ENCODE measurements at regions not wholly inside any gene's neighbourhood (a gene's known extent, or its start where the extent isn't known, plus 50 kb on each side); places are given as distances from the start of the nearest gene placed in this dataset.

- H3K27me3 ChIP-seq (replicated peaks in 1 of 4; ENCODE audit: control insufficient read depth in 3 of 4, extremely low read depth in 1 of 4, insufficient read depth in 3 of 4, low read length in 3 of 4) = no peaks in the 10 kb centered on the region
- no peak overlapping the region for H2BK5ac ChIP-seq (ENCODE audit: low read depth, low read length)
- no peaks in the 10 kb centered on the region for H3K79me2 ChIP-seq (ENCODE audit: control insufficient read depth in 1 of 2, insufficient read depth in 2 of 2, low read length in 2 of 2)
- no peaks in the 10 kb centered on the region for H3K9me3 ChIP-seq (ENCODE audit: insufficient read depth in 2 of 2, low read depth in 1 of 2, low read length in 1 of 2)
- H3K23ac ChIP-seq (ENCODE audit: insufficient read length) = no peak overlapping the region
- H2AFZ ChIP-seq (ENCODE audit: low read length) = no peak overlapping the region
- no peak overlapping the region for H2BK120ac ChIP-seq (replicated peaks; ENCODE audit: low read depth, low read length)
- ChIA-PET CTCF (ENCODE audit: partially characterized antibody) (interaction anchor here (0.7 to 1.3 kb wide), 3 partner anchors 15 to 351 kb away, joined by 3 read pairs; no protein-coding TSS in a partner anchor), POLR2A (ENCODE audit: partially characterized antibody) (no interaction called here)
- no peak overlapping the region for H3K4me3 ChIP-seq (ENCODE audit: extremely low read depth in 1 of 4, insufficient read depth in 2 of 4, low read depth in 3 of 4, low read length in 4 of 4)
- H3K79me1 ChIP-seq (ENCODE audit: low read depth, low read length) = no peaks in the 10 kb centered on the region
- H4K91ac ChIP-seq (replicated peaks; ENCODE audit: insufficient read length, low read length) = no peak overlapping the region
- no peak overlapping the region for H3K27ac ChIP-seq (ENCODE audit: low read depth, low read length)
- no peak overlapping the region for H3K9ac ChIP-seq (replicated peaks in 1 of 4; ENCODE audit: extremely low read depth in 1 of 4, low read depth in 3 of 4, low read length in 3 of 4)
- H4K20me1 ChIP-seq (replicated peaks in 1 of 2; ENCODE audit: control insufficient read depth in 1 of 2, insufficient read depth in 2 of 2, low read length in 2 of 2) = no peaks in the 10 kb centered on the region
- H3K4me1 ChIP-seq (replicated peaks in 1 of 4; ENCODE audit: control insufficient read depth in 3 of 4, insufficient read depth in 4 of 4, low read length in 3 of 4) = no peaks in the 10 kb centered on the region
- no peak overlapping the region for H3K56ac ChIP-seq (replicated peaks; ENCODE audit: insufficient read length, low read depth, low read length)
- no peak overlapping the region for H4K5ac ChIP-seq (ENCODE audit: insufficient read length, low read depth, low read length)
- WGBS, 2 experiments (ENCODE audit: extremely low coverage in 1 of 2, insufficient coverage in 1 of 2, insufficient read length in 1 of 2, insufficient replicate concordance in 2 of 2, low coverage in 1 of 2, low lambda C conversion rate in 2 of 2, missing lambda C conversion rate in 1 of 2) = 94% methylated on average over 1 of the region's 1 CpG; no CpG with 5 or more reads in 1 of the 2 experiments
- no peak overlapping the region for H4K8ac ChIP-seq (ENCODE audit: extremely low read depth, insufficient read depth, low read length)
- H3K36me3 ChIP-seq (ENCODE audit: control insufficient read depth in 2 of 4, insufficient read depth in 4 of 4, low read length in 3 of 4) = no peaks in the 10 kb centered on the region
- H3K4ac ChIP-seq (replicated peaks; ENCODE audit: insufficient read length, low read depth, low read length) = no peak overlapping the region
- H3K18ac ChIP-seq (ENCODE audit: extremely low read depth, low read length) = no peak overlapping the region
- DNase-seq (ENCODE audit: low read depth in 1 of 2, low spot score in 2 of 2) = no peak
- no peak overlapping the region for H3K14ac ChIP-seq (ENCODE audit: insufficient read length)
- no peak overlapping the region for H2BK12ac ChIP-seq (ENCODE audit: low read depth, low read length)
- no peaks in the 10 kb centered on the region for H3K23me2 ChIP-seq (ENCODE audit: low read depth, low read length)
- FAIRE-seq = no peak
- H2AK5ac ChIP-seq (ENCODE audit: low read depth, low read length) = no peak overlapping the region
- H2BK15ac ChIP-seq (ENCODE audit: low read length) = no peak overlapping the region
- no peak for TF ChIP-seq HDAC6 (IDR thresholded peaks at IDR 0.05; ENCODE audit: low read depth, low read length)
- no peak for TF ChIP-seq BRCA1 (IDR thresholded peaks at IDR 0.05; ENCODE audit: low read depth, low read length)
- no peak for TF ChIP-seq SRF (IDR thresholded peaks at IDR 0.05; ENCODE audit: low read depth, low read length)
- no peak for TF ChIP-seq SIX5 (IDR thresholded peaks at IDR 0.05; ENCODE audit: low read depth, low read length)
- no peak for TF ChIP-seq KDM1A (IDR thresholded peaks at IDR 0.05; ENCODE audit: borderline replicate concordance, low read length)
- TF ChIP-seq RNF2 (IDR thresholded peaks at IDR 0.05; ENCODE audit: borderline replicate concordance, low read depth, low read length, missing control alignments, poor library complexity, severe bottlenecking) = no peak
- no peak for TF ChIP-seq RAD21 (IDR thresholded peaks at IDR 0.05 in 1 of 2, conservative IDR thresholded peaks at IDR 0.05 in 1 of 2; ENCODE audit: low read depth in 2 of 2, low read length in 2 of 2)
- no peak for TF ChIP-seq EZH2 (IDR thresholded peaks at IDR 0.05; ENCODE audit: low read depth, low read length, severe bottlenecking)
- TF ChIP-seq USF2 (IDR thresholded peaks at IDR 0.05; ENCODE audit: low read length) = no peak
- TF ChIP-seq SAP30 (IDR thresholded peaks at IDR 0.05; ENCODE audit: insufficient read depth, insufficient replicate concordance, low read length) = no peak
- H3K4me2 ChIP-seq (ENCODE audit: insufficient read depth in 1 of 2, low read depth in 2 of 2, low read length in 2 of 2) = no peak overlapping the region
- H2BK20ac ChIP-seq (ENCODE audit: low read length) = no peak overlapping the region
Observed at GRCh38 chr10:81000781-81001180, 463.1 kb downstream of the SH2D4B start.
